ENCODE measurements at regions not wholly inside any gene's neighbourhood (a gene's known extent, or its start where the extent isn't known, plus 50 kb on each side); places are given as distances from the start of the nearest gene placed in this dataset.

GRCh38 chr10:131747251-131747650 lies 153.6 kb upstream of the PPP2R2D start:
- Histone ChIP-seq H3K4me2 (ENCODE audit: insufficient read depth, low read length) (no peak overlapping the region), H3K27me3 (ENCODE audit: control insufficient read depth in 2 of 2, insufficient read depth in 2 of 2, low read length in 2 of 2) (no peaks in the 10 kb centered on the region), H4K20me1 (replicated peaks; ENCODE audit: control insufficient read depth, extremely low read depth, insufficient read depth, low read length) (no peaks in the 10 kb centered on the region), H3K36me3 (ENCODE audit: control insufficient read depth in 2 of 2, extremely low read depth in 1 of 2, insufficient read depth in 2 of 2, low read length in 2 of 2) (no peaks in the 10 kb centered on the region), H3K9me3 (replicated peaks; ENCODE audit: control insufficient read depth, insufficient read depth, low read length) (peaks cover 7% of the 10 kb centered on the region), H3K79me2 (ENCODE audit: control insufficient read depth, insufficient read depth, low read length) (no peaks in the 10 kb centered on the region), H3K27ac (ENCODE audit: insufficient read depth, low read depth, low read length) (no peak overlapping the region), H3K9me1 (replicated peaks; ENCODE audit: control insufficient read depth, extremely low read depth, insufficient read depth, low read length) (no peaks in the 10 kb centered on the region), H3K9ac (replicated peaks; ENCODE audit: extremely low read depth, insufficient read depth, low read length) (no peak overlapping the region), H2AFZ (ENCODE audit: low read depth, low read length) (no peak overlapping the region), H3K4me1 (ENCODE audit: control insufficient read depth, extremely low read depth, insufficient read depth, low read length) (no peaks in the 10 kb centered on the region), H3K4me3 (replicated peaks in 1 of 3; ENCODE audit: insufficient read depth in 1 of 3, low read depth in 1 of 3, low read length in 3 of 3) (no peak overlapping the region)
- dilution Hi-C loops (cut with MboI; ENCODE audit: extremely low pct_ligation_motif_present, low sequenced_read_pairs), result no loop called here
- intact Hi-C loops (cut with micrococcal nuclease), result no loop called here
- POLR2A ChIA-PET, result no interaction called here
- TF ChIP-seq MYC (IDR thresholded peaks at IDR 0.05; ENCODE audit: low read depth, low read length) (no peak), CTCF (IDR thresholded peaks at IDR 0.05; ENCODE audit: extremely low read depth in 1 of 2, insufficient read depth in 1 of 2, low read depth in 1 of 2, low read length in 2 of 2) (no peak), POLR2A (IDR thresholded peaks at IDR 0.05; ENCODE audit: low read depth, low read length) (no peak), EZH2 (IDR thresholded peaks at IDR 0.05; ENCODE audit: borderline replicate concordance, low read depth, low read length, severe bottlenecking) (no peak), MAX (IDR thresholded peaks at IDR 0.05; ENCODE audit: insufficient read depth, insufficient read length) (no peak), GATA2 (IDR thresholded peaks at IDR 0.05; ENCODE audit: insufficient read depth, insufficient read length, low read depth, low read length) (no peak), JUN (IDR thresholded peaks at IDR 0.05; ENCODE audit: borderline replicate concordance, insufficient read depth, insufficient read length, low read depth) (no peak), POLR2AphosphoS5 (IDR thresholded peaks at IDR 0.05; ENCODE audit: insufficient read depth, low read depth, low read length) (no peak)
- BruUV-seq (replicated peaks), result no TSS peak
- CTCF ChIA-PET, result no interaction called here
- no peak for DNase-seq (ENCODE audit: low read depth, low spot score)
- FAIRE-seq, result no peak
